ENCODE measurements at regions not wholly inside any gene's neighbourhood (a gene's known extent, or its start where the extent isn't known, plus 50 kb on each side); places are given as distances from the start of the nearest gene placed in this dataset.
"Not testable (repeated sequence)": the region's sequence is repeated elsewhere in the genome, so short reads cannot be mapped to it uniquely, and the experiment has no call there.

DNA sequence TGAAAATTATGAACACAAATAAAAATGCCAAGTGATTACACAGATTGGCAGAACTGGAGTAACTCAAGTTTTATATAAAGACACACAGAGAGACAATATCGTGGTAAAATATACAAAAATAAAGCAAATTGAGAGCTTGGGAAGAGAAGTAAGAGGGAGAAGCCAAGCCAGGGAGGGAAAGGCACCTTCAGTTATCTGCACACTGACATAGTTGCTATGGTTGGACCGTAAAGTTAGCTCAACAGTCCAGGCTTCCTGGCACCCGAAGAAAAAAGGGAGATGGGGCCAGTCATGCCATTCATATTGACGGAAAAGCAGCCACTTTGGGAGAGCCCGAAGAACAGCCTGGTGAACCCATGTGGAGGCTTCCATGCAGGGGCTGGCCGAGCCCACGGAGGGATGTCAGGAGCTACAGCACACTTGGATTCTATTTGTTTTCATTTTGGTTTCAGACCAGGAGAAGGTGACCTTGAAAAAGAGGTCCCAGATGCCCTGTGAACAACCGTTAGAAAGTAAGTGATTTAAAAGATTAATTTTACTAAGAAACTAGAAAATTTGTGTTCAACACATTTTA, 177.1 kb upstream of the IRF2BP2 start:
- not testable (repeated sequence) for H3K4me1 Mint-ChIP-seq; DNase-seq; H3K4me3 Mint-ChIP-seq; H3K36me3 Mint-ChIP-seq (ENCODE audit: low read depth); H3K27ac Mint-ChIP-seq; H3K9me3 Mint-ChIP-seq; H3K27me3 Mint-ChIP-seq (ENCODE audit: low read depth, poor library complexity)

DNA sequence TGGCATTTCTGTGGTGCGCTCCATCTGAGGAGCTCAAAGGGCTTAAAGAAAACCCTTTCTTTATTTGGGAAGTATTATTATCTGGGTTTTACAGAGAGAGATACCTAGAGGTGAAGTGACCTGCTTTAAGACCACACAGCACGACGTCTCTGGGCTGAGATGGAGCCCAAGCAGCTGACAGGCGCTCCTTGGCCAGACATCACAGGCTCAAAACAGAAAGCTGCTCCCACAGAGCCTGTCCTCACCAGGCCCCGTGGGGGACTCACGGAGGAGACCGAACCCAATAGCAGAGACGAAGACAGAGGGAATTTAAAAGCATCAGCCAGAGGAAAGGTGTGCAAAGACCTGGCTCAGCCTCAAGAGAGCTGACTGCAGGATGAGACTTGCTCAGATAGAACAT, 175.9 kb upstream of the IRF2BP2 start:
- not testable (repeated sequence) for H3K27me3 Mint-ChIP-seq (ENCODE audit: low read depth, poor library complexity); H3K4me3 Mint-ChIP-seq; DNase-seq; H3K4me1 Mint-ChIP-seq; H3K27ac Mint-ChIP-seq; H3K36me3 Mint-ChIP-seq (ENCODE audit: low read depth); H3K9me3 Mint-ChIP-seq

DNA sequence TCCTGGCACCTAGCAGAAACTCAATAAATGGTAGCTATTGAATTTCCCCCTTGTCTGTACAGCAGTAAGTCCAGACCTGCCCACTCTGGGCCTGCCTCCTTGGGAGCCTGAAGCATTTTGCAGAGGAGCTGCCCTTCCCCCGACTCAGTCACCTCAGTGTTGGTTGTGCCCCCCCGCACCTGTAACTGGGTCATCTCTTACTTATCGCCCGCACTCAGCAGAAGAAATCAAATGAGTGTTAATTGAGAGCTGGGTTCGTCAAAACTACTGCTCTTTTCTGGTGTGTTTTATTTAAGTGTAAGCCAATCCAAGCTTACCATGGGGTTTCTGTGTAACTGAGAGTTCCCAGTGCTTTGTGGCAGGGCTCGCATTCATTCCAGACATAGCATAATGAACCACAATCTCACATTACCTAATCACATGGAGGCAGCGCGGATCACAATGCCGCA, 175.5 kb upstream of the IRF2BP2 start:
- H3K9me3 Mint-ChIP-seq; H3K27me3 Mint-ChIP-seq (ENCODE audit: low read depth, poor library complexity); DNase-seq; H3K36me3 Mint-ChIP-seq (ENCODE audit: low read depth); H3K4me1 Mint-ChIP-seq; H3K27ac Mint-ChIP-seq; H3K4me3 Mint-ChIP-seq: not testable (repeated sequence)

DNA sequence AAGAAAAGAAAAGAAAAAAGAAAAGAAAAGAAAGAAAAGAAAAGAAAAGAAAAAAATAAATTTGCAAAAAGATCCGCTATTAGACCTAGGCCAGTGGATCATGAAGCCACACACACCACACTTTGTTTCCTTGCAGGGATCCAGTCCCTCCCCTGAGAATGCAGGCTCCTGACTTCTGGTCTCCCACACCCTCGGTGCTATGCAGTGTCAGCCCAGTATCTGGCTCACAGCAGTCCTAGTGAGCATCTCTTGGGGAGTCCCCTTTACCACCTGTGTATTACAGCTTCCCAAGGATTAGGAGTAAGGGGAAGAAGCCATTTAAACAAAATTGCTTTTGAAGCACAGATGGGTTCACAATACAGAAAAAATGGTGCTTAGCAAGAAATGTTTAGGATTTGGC, 174.1 kb upstream of the IRF2BP2 start:
- H3K36me3 Mint-ChIP-seq (ENCODE audit: low read depth); H3K27ac Mint-ChIP-seq; H3K4me3 Mint-ChIP-seq; H3K27me3 Mint-ChIP-seq (ENCODE audit: low read depth, poor library complexity); H3K4me1 Mint-ChIP-seq; DNase-seq; H3K9me3 Mint-ChIP-seq: not testable (repeated sequence)

DNA sequence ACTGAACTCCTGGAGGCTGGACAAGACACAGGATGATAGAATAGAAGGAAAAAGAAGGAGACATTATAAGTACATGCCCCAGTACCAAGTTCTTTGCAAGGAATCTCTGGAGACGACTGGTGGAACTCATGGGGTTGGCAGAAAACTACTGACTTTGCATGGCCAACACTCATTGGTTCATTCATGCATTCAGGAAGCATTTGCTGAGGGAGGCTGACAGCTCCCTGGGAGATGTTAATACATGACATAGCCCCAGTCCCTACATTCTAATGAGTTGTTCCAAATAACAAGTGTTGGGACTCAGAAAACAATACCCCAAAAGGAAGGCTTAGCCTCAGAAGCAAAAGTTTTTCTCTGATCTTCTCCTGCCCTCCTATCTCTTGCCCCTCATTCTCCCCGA, 172.8 kb upstream of the IRF2BP2 start:
- Mint-ChIP-seq H3K4me3 (no peak overlapping the region), H3K9me3 (no peaks in the 10 kb centered on the region), H3K4me1 (peaks cover 5% of the 10 kb centered on the region), H3K27ac (no peak overlapping the region), H3K27me3 (ENCODE audit: low read depth, poor library complexity) (no peaks in the 10 kb centered on the region), H3K36me3 (ENCODE audit: low read depth) (no peaks in the 10 kb centered on the region)
- no peak for DNase-seq
- TF ChIP-seq, protein P1, sequence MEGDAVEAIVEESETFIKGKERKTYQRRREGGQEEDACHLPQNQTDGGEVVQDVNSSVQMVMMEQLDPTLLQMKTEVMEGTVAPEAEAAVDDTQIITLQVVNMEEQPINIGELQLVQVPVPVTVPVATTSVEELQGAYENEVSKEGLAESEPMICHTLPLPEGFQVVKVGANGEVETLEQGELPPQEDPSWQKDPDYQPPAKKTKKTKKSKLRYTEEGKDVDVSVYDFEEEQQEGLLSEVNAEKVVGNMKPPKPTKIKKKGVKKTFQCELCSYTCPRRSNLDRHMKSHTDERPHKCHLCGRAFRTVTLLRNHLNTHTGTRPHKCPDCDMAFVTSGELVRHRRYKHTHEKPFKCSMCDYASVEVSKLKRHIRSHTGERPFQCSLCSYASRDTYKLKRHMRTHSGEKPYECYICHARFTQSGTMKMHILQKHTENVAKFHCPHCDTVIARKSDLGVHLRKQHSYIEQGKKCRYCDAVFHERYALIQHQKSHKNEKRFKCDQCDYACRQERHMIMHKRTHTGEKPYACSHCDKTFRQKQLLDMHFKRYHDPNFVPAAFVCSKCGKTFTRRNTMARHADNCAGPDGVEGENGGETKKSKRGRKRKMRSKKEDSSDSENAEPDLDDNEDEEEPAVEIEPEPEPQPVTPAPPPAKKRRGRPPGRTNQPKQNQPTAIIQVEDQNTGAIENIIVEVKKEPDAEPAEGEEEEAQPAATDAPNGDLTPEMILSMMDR (IDR thresholded peaks at IDR 0.05) = no peak

DNA sequence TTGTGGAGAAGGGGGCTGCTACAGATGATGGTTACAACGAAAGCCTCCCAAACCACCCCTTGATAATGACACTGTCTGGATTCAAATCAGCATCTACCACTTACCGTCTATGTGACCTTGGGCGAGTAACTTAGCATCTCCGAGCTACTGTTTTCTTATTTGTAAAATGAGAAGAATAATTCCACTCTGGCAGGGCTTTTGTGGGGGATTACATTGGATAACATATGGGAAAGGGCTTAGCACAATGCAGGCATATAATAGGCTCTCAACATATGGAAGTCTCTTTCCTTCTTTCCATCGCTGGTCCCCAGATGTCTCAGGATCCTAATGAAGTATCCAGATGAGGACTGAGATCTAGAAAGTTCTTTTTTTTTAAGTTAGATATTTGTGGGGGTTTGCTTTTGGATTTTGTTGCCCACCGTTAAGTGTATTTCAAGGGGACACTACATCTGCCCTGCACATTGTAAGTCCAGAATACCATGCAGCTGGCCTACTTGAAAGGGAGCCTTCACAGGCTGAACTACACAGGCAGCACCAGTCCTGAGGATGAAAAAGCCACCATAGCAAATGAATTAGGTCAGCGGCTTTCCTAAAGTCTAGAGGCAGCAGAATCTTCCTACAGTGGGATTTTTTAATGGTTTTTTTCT, 172.2 kb upstream of the IRF2BP2 start:
- no peak for DNase-seq

DNA sequence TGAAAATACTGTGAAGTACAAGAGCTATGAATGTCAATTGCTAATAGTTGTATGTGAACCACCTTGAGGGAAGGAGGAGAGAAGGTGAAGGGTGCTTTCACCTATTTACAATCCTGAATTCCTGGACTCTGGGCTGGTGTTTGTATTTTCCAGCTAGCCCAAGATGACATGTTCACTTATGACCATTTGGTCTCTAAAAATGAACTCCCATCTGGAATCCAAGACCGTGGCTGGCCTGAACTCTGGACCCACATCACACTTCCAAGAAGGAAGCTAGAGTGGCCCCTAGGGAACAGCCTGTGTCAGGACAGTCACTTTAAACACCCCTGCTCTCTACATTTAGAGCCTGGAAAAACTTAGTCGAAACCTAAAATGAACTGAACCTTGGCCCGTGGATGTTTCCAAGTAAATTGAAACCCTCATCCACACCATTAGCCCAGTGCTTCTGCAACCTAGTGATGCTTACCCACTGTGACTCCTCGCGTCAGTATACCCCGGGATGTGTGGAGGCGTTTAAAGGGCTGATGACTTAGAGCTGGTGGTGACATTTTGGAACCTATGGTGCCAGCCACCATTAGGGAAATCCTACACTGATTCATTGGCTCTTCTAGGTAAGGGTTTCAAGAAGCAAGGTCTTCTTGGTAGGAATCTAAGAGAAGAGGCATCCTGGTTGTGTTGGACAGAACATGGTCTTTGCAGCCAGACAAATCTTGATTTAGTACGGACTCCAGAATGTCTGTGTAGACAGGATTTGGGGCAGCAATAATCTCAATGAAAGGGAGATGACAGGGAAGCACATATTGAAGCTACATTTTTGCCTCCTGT, 171.5 kb upstream of the IRF2BP2 start:
- H3K4me3 Mint-ChIP-seq = no peak overlapping the region
- H3K27me3 Mint-ChIP-seq (ENCODE audit: low read depth, poor library complexity) = no peaks in the 10 kb centered on the region
- TF ChIP-seq, protein P1 (IDR thresholded peaks at IDR 0.05) = no peak
- H3K9me3 Mint-ChIP-seq = no peaks in the 10 kb centered on the region
- no peak overlapping the region for H3K27ac Mint-ChIP-seq
- no peaks in the 10 kb centered on the region for H3K36me3 Mint-ChIP-seq (ENCODE audit: low read depth)
- H3K4me1 Mint-ChIP-seq = peaks cover 5% of the 10 kb centered on the region
- DNase-seq = no peak

More for the DNA sequence above, 172.2 kb upstream of the IRF2BP2 start:
- no peaks in the 10 kb centered on the region for H3K9me3 Mint-ChIP-seq
- H3K27me3 Mint-ChIP-seq (ENCODE audit: low read depth, poor library complexity) = no peaks in the 10 kb centered on the region
- TF ChIP-seq, protein P1 (IDR thresholded peaks at IDR 0.05) = no peak
- no peaks in the 10 kb centered on the region for H3K36me3 Mint-ChIP-seq (ENCODE audit: low read depth)
- H3K4me1 Mint-ChIP-seq = peaks cover 5% of the 10 kb centered on the region
- no peak overlapping the region for H3K27ac Mint-ChIP-seq
- no peak overlapping the region for H3K4me3 Mint-ChIP-seq

Measured in nephron progenitor cell (in vitro differentiated cells).